ENCODE measurements at regions not wholly inside any gene's neighbourhood (a gene's known extent, or its start where the extent isn't known, plus 50 kb on each side); places are given as distances from the start of the nearest gene placed in this dataset.

- DNase-seq = no peak
Measured at GRCh38 chr12:105907982-105908381, 230.8 kb downstream of the NUAK1 start.

- no peak for DNase-seq
Measured at GRCh38 chr12:105910030-105910429, 228.7 kb downstream of the NUAK1 start.

GRCh38 chr12:105911966-105912365 is 226.8 kb downstream of the NUAK1 start:
- DNase-seq = no peak

GRCh38 chr12:105912882-105913678 is 225.7 kb downstream of the NUAK1 start:
- DNase-seq = no peak

- DNase-seq = no peak
Measured at GRCh38 chr12:105915997-105916759, 222.6 kb downstream of the NUAK1 start.

- no peak for DNase-seq
Measured at GRCh38 chr12:105916760-105917039, 222.1 kb downstream of the NUAK1 start.

- peak; percentile 77 for DNase-seq
Measured at GRCh38 chr12:105920161-105920684, 218.5 kb downstream of the NUAK1 start.

GRCh38 chr12:105921055-105921454 is 217.7 kb downstream of the NUAK1 start:
- no peak for DNase-seq

- no peak for DNase-seq
Measured at GRCh38 chr12:105921872-105922669, 216.7 kb downstream of the NUAK1 start.

GRCh38 chr12:105922670-105923102 is 216.1 kb downstream of the NUAK1 start:
- no peak for DNase-seq

GRCh38 chr12:105924526-105925208 is 214.1 kb downstream of the NUAK1 start:
- no peak for DNase-seq

- no peak for DNase-seq
Measured at GRCh38 chr12:105927564-105927963, 211.2 kb downstream of the NUAK1 start.

GRCh38 chr12:105928436-105928835 is 210.3 kb downstream of the NUAK1 start:
- DNase-seq = peak; percentile 19

- DNase-seq = no peak
Measured at GRCh38 chr12:105929192-105929591, 209.6 kb downstream of the NUAK1 start.

- no peak for DNase-seq
Measured at GRCh38 chr12:105930557-105931503, 207.9 kb downstream of the NUAK1 start.

- DNase-seq = no peak
Measured at GRCh38 chr12:105931762-105932570, 206.8 kb downstream of the NUAK1 start.

- peak; percentile 13 for DNase-seq
Measured at GRCh38 chr12:105933671-105934665, 204.8 kb downstream of the NUAK1 start.

- no peak for DNase-seq
Measured at GRCh38 chr12:105935106-105935505, 203.6 kb downstream of the NUAK1 start.

- no peak for DNase-seq
Measured at GRCh38 chr12:105935981-105936380, 202.8 kb downstream of the NUAK1 start.
